Astrocyte of the cerebellum (primary cell): ENCODE measurements at regions not wholly inside any gene's neighbourhood (a gene's known extent, or its start where the extent isn't known, plus 50 kb on each side); places are given as distances from the start of the nearest gene placed in this dataset.
A peak's percentile ranks its signal among the peaks of the same experiment; 100 is the strongest.

Experiments
- DNase-seq: peaks from one replicate; pipeline ENCODE4 v3.0.0-alpha.2; 2011; ENCODE audit warnings: low read depth
- H3K4me3 ChIP-seq: 2 replicates; pipeline ENCODE4 v1.5.1; 2011; ENCODE audit warnings: mild to moderate bottlenecking, low read depth, low read length, moderate library complexity
- CTCF ChIP-seq: IDR thresholded peaks from 2 replicates; pipeline ENCODE4 v1.5.1; 2012; ENCODE audit warnings: low read length, low read depth, moderate library complexity, mild to moderate bottlenecking; ENCODE audit errors: missing control alignments
- in situ Hi-C: cut with HindIII; loops from 2 replicates; pipeline ENCODE4 v1.10.0; 2017; ENCODE audit warnings: low sequenced_read_pairs

DNA sequence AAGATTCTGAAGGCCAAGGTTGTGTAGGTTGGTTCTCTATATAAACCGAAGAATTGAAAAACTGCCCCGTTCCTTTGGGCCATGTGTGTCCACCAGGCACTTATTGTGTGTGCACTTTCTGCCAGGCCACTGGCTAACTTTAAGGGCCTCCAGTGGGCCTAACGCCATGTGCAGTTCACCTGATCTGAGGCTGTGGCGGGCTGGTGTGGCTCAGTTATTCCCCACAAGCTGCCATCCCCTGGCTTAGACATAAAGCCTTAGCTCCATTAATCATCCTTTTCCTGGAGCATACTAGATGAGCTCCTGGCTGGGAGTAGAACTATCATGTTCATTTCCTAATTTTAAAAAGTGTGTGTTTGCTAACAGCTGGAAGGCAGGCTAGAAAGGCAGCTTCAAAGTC lies 304.1 kb upstream of the TNP1 start:
- no peak overlapping the region for H3K4me3 ChIP-seq
- in situ Hi-C loops: loop anchor here (5.0 to 25.0 kb wide), 2 partner anchors 348 to 467 kb away; partner anchors contain the start of gene IGFBP5
- DNase-seq: no peak
- TF ChIP-seq CTCF: no peak

DNA sequence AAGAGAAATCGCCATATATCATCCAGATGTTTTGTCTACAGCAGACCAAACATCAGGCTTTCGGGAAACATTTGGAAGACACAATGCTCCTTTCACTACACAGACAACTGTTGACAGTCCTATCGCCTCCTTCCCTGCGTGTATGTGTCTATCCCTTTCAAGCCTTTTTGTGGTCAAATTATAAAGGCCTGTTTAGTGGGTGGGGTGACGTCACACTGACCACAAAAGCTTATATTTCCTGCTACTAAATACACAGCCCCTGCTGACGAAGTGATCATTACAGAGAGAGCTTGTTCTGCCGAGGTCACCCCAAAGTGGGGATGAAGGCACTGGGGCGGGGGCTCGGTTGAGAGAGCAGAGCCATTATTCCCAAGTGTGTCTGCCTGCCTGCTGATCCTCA lies 302.7 kb upstream of the TNP1 start:
- in situ Hi-C loops: loop anchor here (5.0 to 25.0 kb wide), 2 partner anchors 350 to 465 kb away; partner anchors contain the start of gene IGFBP5
- peak; percentile 91 for DNase-seq
- H3K4me3 ChIP-seq: no peak overlapping the region
- TF ChIP-seq CTCF: no peak

- in situ Hi-C loops: loop anchor here (5.0 to 25.0 kb wide), 2 partner anchors 351 to 464 kb away; partner anchors contain the start of gene IGFBP5
- H3K4me3 ChIP-seq: no peak overlapping the region
- TF ChIP-seq CTCF: no peak
- no peak for DNase-seq
Observed at GRCh38 chr2:217160978-217161973, 301.4 kb upstream of the TNP1 start.

GRCh38 chr2:217160103-217160743 lies 300.4 kb upstream of the TNP1 start:
- no peak for DNase-seq

DNA sequence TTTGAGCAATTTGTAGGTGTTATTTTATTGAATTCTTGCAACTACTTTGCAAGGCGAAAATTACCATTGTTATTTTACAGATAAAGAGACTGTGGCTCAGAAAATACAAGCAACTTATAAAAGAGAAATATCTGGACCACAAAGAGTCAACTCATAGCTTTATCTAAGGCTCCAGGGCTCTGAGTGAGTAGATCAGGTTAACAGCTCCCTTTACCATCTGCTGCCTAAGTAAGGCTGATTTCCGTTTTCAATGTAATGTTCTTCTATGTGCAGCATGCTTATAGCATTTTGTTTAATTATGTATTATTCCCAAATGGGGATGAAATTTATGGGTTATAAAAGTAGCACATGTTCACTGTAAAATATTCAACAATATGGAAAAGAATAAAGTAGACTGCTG lies 299.1 kb upstream of the TNP1 start:
- in situ Hi-C loops: loop anchor here (25.0 kb wide), 1 partner anchor 353 kb away; no protein-coding TSS in a partner anchor
- DNase-seq: no peak
- H3K4me3 ChIP-seq: no peak overlapping the region
- no peak for TF ChIP-seq CTCF

More at GRCh38 chr2:217160103-217160743, 300.4 kb upstream of the TNP1 start:
- in situ Hi-C loops: loop anchor here (5.0 to 25.0 kb wide), 2 partner anchors 352 to 463 kb away; partner anchors contain the start of gene IGFBP5
- TF ChIP-seq CTCF: no peak
- no peak overlapping the region for H3K4me3 ChIP-seq

DNA sequence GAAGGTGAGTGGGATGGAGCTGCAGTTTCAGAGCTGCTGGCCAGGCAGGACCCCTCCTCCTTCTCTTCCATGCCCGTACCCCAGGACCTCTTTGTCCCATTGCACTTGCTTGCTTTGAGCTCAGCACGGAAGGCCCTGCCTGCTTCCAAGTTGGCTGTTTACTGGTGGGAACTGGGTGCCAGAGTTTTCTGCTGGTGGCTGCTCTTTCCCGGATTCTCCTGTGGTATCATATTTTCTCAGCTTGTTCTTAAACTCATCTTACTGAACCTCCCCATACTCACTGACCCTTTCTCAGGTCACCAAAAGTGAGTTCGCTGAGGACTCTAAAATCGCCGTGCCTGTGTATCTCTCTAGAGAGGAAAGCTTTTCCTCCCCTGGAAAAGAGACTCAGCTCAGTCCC lies 297.7 kb upstream of the TNP1 start:
- no peak for TF ChIP-seq CTCF
- in situ Hi-C loops: loop anchor here (25.0 kb wide), 1 partner anchor 355 kb away; no protein-coding TSS in a partner anchor

More for the DNA sequence above, 297.7 kb upstream of the TNP1 start:
- no peak for DNase-seq
- no peak overlapping the region for H3K4me3 ChIP-seq
